Upper lobe of left lung (tissue), 4 donors: ENCODE measurements at regions not wholly inside any gene's neighbourhood (a gene's known extent, or its start where the extent isn't known, plus 50 kb on each side); places are given as distances from the start of the nearest gene placed in this dataset.

Experiments used
- EP300 ChIP-seq, 4 donors: sonication (generic); formaldehyde crosslinking; IDR thresholded peaks; one replicate each; pipeline ENCODE4 v1.5.1; 2017; ENCODE audit warnings: antibody characterized with exemption in 4 of 4, control low read depth in 2 of 4
- POLR2A ChIP-seq, 4 donors: fragments of 450-650 bp; IDR thresholded peaks; one replicate each; pipeline ENCODE4 v1.5.1; 2016 to 2017; ENCODE audit warnings: antibody characterized with exemption in 4 of 4, mild to moderate bottlenecking in 2 of 4
- POLR2AphosphoS5 ChIP-seq, 2 donors: sonication (generic); formaldehyde crosslinking; IDR thresholded peaks; one replicate each; pipeline ENCODE4 v1.5.1; 2017; ENCODE audit warnings: antibody characterized with exemption in 2 of 2
- TF ChIP-seq, protein P1 (sequence below), 6 experiments: fragments of 450-650 bp in 4 of 6; fragments of 200-600 bp in 2 of 6; sonication (generic) in 2 of 6; IDR thresholded peaks; one replicate each; pipeline ENCODE4 v1.5.1; 2016 to 2019; ENCODE audit warnings: antibody characterized with exemption in 6 of 6

DNA sequence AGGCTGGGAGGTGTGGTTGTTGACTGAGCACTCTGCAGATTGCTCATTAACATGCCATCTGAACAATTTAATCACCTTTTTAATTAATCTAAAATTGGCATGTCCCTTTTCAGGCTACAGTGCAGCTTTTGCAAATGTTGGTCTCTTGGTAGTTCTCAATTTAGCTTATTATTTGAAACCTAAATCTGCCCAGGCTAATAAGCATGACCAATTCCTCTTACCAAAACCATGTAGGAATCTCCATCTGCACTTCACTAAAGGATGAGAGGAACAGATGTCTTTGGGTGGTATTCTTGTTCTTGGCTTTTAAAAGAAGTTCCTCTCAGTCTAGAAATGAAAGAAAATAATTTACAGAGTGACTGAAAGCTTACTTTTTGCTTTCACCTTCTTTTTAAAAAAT lies 190.1 kb upstream of the RMST start:
- TF ChIP-seq, protein P1, sequence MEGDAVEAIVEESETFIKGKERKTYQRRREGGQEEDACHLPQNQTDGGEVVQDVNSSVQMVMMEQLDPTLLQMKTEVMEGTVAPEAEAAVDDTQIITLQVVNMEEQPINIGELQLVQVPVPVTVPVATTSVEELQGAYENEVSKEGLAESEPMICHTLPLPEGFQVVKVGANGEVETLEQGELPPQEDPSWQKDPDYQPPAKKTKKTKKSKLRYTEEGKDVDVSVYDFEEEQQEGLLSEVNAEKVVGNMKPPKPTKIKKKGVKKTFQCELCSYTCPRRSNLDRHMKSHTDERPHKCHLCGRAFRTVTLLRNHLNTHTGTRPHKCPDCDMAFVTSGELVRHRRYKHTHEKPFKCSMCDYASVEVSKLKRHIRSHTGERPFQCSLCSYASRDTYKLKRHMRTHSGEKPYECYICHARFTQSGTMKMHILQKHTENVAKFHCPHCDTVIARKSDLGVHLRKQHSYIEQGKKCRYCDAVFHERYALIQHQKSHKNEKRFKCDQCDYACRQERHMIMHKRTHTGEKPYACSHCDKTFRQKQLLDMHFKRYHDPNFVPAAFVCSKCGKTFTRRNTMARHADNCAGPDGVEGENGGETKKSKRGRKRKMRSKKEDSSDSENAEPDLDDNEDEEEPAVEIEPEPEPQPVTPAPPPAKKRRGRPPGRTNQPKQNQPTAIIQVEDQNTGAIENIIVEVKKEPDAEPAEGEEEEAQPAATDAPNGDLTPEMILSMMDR (IDR thresholded peaks at IDR 0.05): no peak
- TF ChIP-seq POLR2A (IDR thresholded peaks at IDR 0.05) (no peak), POLR2AphosphoS5 (IDR thresholded peaks at IDR 0.05) (no peak), EP300 (IDR thresholded peaks at IDR 0.05) (no peak)
